Mucosa of descending colon (tissue), 3 donors: ENCODE measurements at regions not wholly inside any gene's neighbourhood (a gene's known extent, or its start where the extent isn't known, plus 50 kb on each side); places are given as distances from the start of the nearest gene placed in this dataset.

ENCODE experiments used
- ATAC-seq: fragments of 200-7000 bp; cut with Tn5 transposase; one replicate; pipeline ENCODE4 v1.9.1; 2020; ENCODE audit warnings: mild to moderate bottlenecking, moderate library complexity
- DNase-seq, 3 donors: peaks; one replicate each; pipeline ENCODE4 v3.0.0-alpha.2; 2020
- H3K36me3 ChIP-seq: fragments of 200-600 bp; one replicate; pipeline ENCODE4 v1.8.0; 2021; ENCODE audit warnings: low read depth, mild to moderate bottlenecking
- H3K4me1 ChIP-seq: fragments of 200-600 bp; one replicate; pipeline ENCODE4 v1.8.0; 2021; ENCODE audit warnings: low read depth, mild to moderate bottlenecking
- H3K4me3 ChIP-seq: fragments of 200-600 bp; one replicate; pipeline ENCODE4 v1.8.0; 2021; ENCODE audit warnings: mild to moderate bottlenecking
- H3K9me3 ChIP-seq: fragments of 200-600 bp; one replicate; pipeline ENCODE4 v1.8.0; 2021; ENCODE audit warnings: mild to moderate bottlenecking
- intact Hi-C, 2 donors: fragments of 100-400 bp; cut with DNase I in 1 of 2; cut with micrococcal nuclease in 1 of 2; formaldehyde crosslinking; loops; one replicate each; pipeline versions ENCODE4 v1.11.0 to v1.11.1; 2022; cut with DNase I, micrococcal nuclease
- TF ChIP-seq, protein P1 (sequence below): fragments of 200-600 bp; IDR thresholded peaks from one replicate; pipeline ENCODE4 v1.8.0; 2022; ENCODE audit warnings: antibody characterized with exemption, mild to moderate bottlenecking
- donor health status: DM: no; HTN: no; CAD: no; lungs with moderate emphysema.
- donor health status: DM: no; HTN: no; CAD: no.
- donor health status: DM: no; HTN: yes; CAD: no.

DNA sequence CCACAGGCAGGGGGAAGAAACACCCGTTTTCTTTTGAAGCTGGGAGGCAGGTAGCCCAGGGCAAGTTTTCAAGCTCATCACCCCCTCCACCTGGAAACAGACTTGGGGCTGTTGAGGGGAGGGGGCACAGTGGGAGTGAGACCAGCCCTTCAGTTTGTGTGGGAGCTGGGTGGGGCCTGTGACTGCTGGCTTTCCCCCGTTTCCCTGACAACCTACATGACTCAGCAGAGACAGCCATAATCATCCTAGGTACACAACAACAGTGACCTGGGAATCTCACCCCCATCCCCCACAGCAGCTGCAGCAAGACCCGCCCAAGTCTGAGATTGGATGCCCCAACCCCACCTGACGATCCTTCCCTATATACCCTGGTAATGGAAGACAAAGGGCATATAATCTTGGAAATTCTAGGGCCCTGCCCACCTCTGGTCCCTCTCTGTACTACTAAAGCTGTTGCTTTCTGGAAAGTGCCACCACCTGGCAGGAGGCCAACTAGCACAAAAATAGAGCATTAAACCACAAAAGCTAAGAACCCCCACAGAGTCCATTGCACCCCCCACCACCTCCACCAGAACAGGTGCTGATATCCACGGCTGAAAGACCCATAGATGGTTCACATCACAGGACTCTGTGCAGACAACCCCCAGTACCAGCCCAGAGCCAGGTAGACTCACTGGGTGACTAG lies 422.2 kb upstream of the SGO1 start:
- ATAC-seq = no peak
- Histone ChIP-seq H3K36me3 (no peaks in the 10 kb centered on the region), H3K4me3 (no peak overlapping the region), H3K4me1 (no peaks in the 10 kb centered on the region), H3K9me3 (peaks cover 78% of the 10 kb centered on the region)
- TF ChIP-seq, protein P1, sequence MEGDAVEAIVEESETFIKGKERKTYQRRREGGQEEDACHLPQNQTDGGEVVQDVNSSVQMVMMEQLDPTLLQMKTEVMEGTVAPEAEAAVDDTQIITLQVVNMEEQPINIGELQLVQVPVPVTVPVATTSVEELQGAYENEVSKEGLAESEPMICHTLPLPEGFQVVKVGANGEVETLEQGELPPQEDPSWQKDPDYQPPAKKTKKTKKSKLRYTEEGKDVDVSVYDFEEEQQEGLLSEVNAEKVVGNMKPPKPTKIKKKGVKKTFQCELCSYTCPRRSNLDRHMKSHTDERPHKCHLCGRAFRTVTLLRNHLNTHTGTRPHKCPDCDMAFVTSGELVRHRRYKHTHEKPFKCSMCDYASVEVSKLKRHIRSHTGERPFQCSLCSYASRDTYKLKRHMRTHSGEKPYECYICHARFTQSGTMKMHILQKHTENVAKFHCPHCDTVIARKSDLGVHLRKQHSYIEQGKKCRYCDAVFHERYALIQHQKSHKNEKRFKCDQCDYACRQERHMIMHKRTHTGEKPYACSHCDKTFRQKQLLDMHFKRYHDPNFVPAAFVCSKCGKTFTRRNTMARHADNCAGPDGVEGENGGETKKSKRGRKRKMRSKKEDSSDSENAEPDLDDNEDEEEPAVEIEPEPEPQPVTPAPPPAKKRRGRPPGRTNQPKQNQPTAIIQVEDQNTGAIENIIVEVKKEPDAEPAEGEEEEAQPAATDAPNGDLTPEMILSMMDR = no peak
- DNase-seq = no peak
- intact Hi-C loops = no loop called here

DNA sequence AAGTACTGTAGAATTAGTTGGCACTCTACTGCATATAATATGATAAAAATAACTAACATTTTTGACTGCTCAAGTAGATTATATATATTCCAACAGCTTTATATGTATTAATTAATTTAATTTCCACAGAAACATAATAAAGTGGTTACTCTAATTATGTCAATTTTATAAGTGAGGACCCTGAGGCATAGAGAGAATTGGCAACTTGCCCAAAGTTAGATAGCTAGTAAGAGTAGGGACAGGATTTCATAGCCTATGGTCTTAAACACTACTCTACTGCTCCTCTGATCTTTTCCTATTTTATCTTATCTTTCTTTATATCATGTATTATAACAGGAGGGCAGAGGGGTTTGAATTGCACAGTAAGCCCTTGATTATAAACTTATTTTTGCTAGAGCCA lies 418.7 kb upstream of the SGO1 start:
- Histone ChIP-seq H3K4me1 (no peaks in the 10 kb centered on the region), H3K9me3 (peaks cover 77% of the 10 kb centered on the region), H3K4me3 (no peak overlapping the region), H3K36me3 (no peaks in the 10 kb centered on the region)
- ATAC-seq = no peak
- intact Hi-C loops = no loop called here
- DNase-seq = no peak
- TF ChIP-seq, protein P1 = no peak

DNA sequence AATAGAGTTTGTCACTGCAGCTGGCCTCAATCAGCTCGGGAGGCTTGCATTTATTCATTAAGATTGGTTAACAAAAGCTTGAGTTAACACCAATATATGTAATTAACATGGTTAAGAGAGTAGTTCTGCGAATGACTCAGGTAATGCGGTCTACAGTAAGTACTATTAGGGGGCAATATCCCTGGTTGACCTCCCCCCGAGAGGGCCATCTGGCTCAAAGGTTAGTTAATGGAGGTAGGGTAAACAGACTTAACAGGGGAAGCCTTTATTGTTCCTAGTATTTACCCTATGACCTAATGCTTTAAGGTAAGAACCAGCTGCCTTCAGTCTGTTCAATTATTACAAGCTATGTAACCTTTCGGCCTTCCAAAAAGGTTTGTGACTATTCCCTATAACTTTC lies 403.3 kb upstream of the SGO1 start:
- Histone ChIP-seq H3K4me3 (no peak overlapping the region), H3K9me3 (peaks cover 17% of the 10 kb centered on the region), H3K4me1 (no peaks in the 10 kb centered on the region), H3K36me3 (no peaks in the 10 kb centered on the region)
- no peak for DNase-seq
- TF ChIP-seq, protein P1 = no peak
- intact Hi-C loops = no loop called here
- no peak for ATAC-seq

- intact Hi-C loops = no loop called here
- no peak for DNase-seq
- Histone ChIP-seq H3K36me3 (no peaks in the 10 kb centered on the region), H3K9me3 (peaks cover 17% of the 10 kb centered on the region), H3K4me3 (no peak overlapping the region), H3K4me1 (no peaks in the 10 kb centered on the region)
- no peak for ATAC-seq
- TF ChIP-seq, protein P1 = no peak
Observed at GRCh38 chr3:20588781-20589180, 402.8 kb upstream of the SGO1 start.

DNA sequence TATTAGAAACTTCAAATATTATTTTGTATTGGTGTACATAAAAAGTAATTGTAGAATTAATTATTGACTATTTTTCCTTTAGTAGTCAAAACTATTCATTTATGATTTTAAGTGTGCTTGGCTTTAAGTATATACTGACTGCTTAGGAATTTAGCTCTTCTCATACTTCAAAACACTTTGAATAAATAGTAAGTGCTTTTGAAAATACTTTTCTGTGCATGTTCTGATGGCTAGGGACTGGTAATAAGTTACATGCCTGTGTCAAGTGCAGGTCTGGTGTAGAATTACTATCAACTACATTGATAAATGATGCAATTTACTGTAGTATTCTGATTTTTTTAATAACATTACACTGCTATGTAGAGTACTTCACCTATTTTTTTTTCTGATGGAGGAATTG lies 397.6 kb upstream of the SGO1 start:
- Histone ChIP-seq H3K36me3 (no peaks in the 10 kb centered on the region), H3K4me1 (no peaks in the 10 kb centered on the region), H3K9me3 (peaks cover 11% of the 10 kb centered on the region), H3K4me3 (no peak overlapping the region)
- intact Hi-C loops = no loop called here
- TF ChIP-seq, protein P1 = no peak
- DNase-seq = no peak
- ATAC-seq = no peak

- ATAC-seq (no peak), DNase-seq (no peak)
- Histone ChIP-seq H3K9me3 (peaks cover 52% of the 10 kb centered on the region), H3K4me1 (no peaks in the 10 kb centered on the region), H3K36me3 (no peaks in the 10 kb centered on the region), H3K4me3 (no peak overlapping the region)
- TF ChIP-seq, protein P1 = no peak
- intact Hi-C loops = no loop called here
Observed at GRCh38 chr3:20576228-20576627, 390.2 kb upstream of the SGO1 start.
